Mucosa of rectum (tissue), 2 donors: ENCODE measurements at regions not wholly inside any gene's neighbourhood (a gene's known extent, or its start where the extent isn't known, plus 50 kb on each side); places are given as distances from the start of the nearest gene placed in this dataset.
A peak's percentile ranks its signal among the peaks of the same experiment; 100 is the strongest.

Source experiments
- H3K27ac ChIP-seq, 2 donors: one replicate each; pipeline ENCODE4 v1.7.0; 2013; ENCODE audit warnings: inconsistent platforms in 2 of 2, low read depth in 2 of 2, low read length in 2 of 2
- H3K27me3 ChIP-seq, 2 donors: one replicate each; pipeline ENCODE4 v1.7.0; 2013; ENCODE audit warnings: low read length in 2 of 2; ENCODE audit not compliant: control insufficient read depth in 2 of 2, insufficient read depth in 2 of 2
- H3K36me3 ChIP-seq, 2 donors: one replicate each; pipeline ENCODE4 v1.7.0; 2013; ENCODE audit warnings: low read length in 2 of 2; ENCODE audit not compliant: control insufficient read depth in 2 of 2, insufficient read depth in 2 of 2
- H3K4me1 ChIP-seq, 2 donors: one replicate each; pipeline ENCODE4 v1.7.0; 2013; ENCODE audit warnings: low read length in 2 of 2, mild to moderate bottlenecking in 1 of 2; ENCODE audit not compliant: control insufficient read depth in 2 of 2, insufficient read depth in 2 of 2
- H3K4me3 ChIP-seq, 2 donors: one replicate each; pipeline ENCODE4 v1.7.0; 2013; ENCODE audit warnings: low read length in 2 of 2
- H3K9ac ChIP-seq, 2 donors: one replicate each; pipeline ENCODE4 v1.7.0; 2013; ENCODE audit warnings: low read length in 2 of 2, low read depth in 1 of 2, mild to moderate bottlenecking in 1 of 2
- H3K9me3 ChIP-seq, 2 donors: one replicate each; pipeline ENCODE4 v1.7.0; 2013; ENCODE audit warnings: low read length in 2 of 2; ENCODE audit not compliant: control insufficient read depth in 2 of 2
- donor health status: healthy.
- donor health status: Normal muscosa, but diverticular disease.

DNA sequence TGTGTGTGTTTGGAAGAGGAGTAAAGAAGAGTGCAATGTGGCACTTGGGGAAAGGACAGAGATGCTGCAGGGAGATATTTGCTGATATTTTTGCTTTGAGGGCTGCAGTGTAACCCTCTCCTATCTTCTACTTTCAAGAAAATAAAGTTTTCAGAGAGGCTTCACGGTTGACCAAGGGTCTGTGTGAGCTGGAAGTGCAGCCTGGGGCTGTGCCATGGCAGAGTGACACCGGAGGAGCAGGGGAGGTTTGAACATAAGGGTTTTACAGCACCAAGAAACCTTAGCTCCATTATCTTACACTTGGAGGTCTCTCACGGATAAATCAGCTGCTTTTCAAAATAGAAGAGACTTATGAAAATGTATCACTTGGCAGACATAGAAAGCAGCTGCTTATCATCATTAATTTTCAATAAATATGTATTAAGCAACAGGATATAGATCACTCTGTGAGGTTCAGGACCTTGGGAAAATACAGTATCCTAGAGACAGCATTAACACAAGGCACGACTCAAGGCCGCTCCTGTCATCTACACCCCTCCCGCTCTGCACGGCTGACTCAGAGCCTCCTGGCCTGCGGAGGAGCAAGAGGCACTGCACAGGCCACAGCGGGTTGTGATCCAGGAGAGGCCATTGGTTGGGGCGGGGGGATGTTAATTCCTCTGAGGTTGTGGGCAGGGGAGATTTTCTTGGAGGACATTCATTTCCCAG lies 127.8 kb downstream of the COPS8 start:
- Histone ChIP-seq H3K27me3 (no peaks in the 10 kb centered on the region), H3K9me3 (no peaks in the 10 kb centered on the region), H3K36me3 (no peaks in the 10 kb centered on the region), H3K27ac (no peak overlapping the region), H3K4me1 (no peaks in the 10 kb centered on the region), H3K4me3 (no peak overlapping the region), H3K9ac (no peak overlapping the region)

DNA sequence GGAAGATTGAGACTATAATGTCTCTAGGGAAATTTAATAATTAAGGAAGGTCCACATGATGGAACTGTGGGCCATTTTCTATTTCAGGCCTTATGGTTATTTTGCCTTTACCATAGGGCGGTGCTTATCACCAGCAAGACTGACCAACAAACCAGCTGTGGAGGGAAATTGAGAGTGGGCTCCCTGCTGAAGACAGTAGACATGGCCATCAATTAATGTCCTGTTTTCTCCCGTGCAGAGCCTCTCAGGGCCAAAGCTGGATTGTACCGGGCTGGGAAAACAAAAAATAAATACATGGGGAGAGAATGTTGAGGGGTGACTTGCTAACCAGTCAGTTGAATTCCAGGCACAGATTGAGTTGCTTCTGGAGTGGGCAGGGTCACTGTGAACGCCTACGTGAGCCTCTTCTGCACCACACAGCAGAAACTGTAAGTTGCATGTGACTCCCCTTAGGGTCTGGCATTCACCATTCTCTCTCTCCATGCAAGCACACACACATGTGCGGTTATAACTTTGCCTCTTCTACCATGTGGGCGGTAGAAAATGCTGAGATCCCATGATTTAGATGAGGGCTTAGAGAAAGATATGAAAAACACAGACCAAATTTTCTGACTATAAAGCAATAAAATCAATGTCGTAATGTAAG lies 128.5 kb downstream of the COPS8 start:
- Histone ChIP-seq H3K27ac (no peak overlapping the region), H3K9me3 (no peaks in the 10 kb centered on the region), H3K9ac (no peak overlapping the region), H3K27me3 (no peaks in the 10 kb centered on the region), H3K4me1 (no peaks in the 10 kb centered on the region), H3K4me3 (no peak overlapping the region), H3K36me3 (no peaks in the 10 kb centered on the region)

DNA sequence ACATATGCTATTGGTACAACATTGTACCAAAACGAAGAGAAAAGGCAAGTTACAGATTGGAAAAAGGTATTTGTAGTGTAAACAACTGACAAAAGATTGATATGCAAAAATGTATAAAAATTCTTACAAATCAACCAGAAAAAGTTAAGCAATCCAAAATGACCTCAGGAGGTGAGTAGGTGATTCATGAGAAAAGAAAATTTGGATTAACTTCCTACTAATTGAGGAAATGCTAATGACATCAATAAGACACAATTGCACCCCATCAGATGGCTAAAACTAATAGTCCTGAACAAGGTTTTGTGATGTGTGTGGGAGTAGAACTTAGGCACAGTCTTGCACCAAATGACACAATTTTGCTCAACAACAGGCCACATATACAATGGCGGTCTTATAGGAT lies 129.3 kb downstream of the COPS8 start:
- Histone ChIP-seq H3K4me1 (no peaks in the 10 kb centered on the region), H3K36me3 (no peaks in the 10 kb centered on the region), H3K9ac (no peak overlapping the region), H3K4me3 (no peak overlapping the region), H3K27me3 (no peaks in the 10 kb centered on the region), H3K9me3 (no peaks in the 10 kb centered on the region), H3K27ac (no peak overlapping the region)

DNA sequence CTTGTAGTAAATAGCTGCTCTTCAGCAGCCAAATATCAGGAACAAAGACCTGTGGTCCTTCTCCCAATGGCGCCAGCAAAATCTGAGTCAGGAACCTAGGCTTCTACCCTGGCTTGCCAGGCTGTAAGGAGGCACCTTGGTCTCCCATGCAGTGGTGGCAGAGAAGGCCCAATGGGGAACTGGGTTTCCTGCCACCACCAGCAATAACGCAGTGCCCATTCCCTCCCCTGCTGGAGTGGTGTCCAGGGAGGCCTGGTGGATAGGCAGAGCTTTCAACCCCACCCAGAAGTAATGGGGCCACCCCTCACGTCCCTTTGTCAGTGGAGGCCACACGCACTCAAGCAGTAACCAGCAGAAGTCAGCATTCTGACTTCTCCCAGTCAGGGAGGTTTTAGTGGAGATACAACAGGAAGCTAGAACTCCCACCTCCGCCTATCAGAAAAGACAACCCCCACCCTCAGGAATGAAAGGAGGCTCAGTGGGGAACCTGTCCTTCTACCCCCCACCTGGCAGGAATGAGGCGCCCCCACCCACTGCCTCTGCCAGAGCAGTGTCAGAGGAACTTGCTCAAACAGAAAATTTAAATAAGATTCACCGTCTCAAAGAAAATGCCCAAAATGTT lies 132.4 kb downstream of the COPS8 start:
- Histone ChIP-seq H3K27ac (no peak overlapping the region), H3K4me1 (no peaks in the 10 kb centered on the region), H3K9ac (no peak overlapping the region), H3K4me3 (no peak overlapping the region), H3K36me3 (no peaks in the 10 kb centered on the region), H3K9me3 (no peaks in the 10 kb centered on the region), H3K27me3 (no peaks in the 10 kb centered on the region)

DNA sequence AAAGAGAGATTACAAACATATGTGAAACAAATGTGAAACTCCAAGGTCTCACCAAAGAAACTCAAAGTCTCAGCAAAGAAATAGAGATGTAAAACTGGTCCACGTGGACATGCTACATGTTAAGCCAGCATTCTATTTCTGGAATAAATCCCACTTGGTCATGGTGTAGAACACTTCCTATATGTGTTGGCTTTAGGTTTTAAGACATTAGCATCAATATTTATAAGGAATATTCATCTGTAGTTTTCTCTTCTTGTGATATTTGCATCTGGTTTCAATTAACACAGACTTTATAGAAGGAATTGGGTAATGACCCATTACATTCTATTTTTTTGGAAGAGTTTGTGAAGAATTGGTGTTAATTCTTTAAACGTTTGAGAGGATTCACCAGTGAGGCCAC lies 133.1 kb downstream of the COPS8 start:
- H3K4me3 ChIP-seq = no peak overlapping the region
- H3K9me3 ChIP-seq = no peaks in the 10 kb centered on the region
- no peaks in the 10 kb centered on the region for H3K36me3 ChIP-seq
- no peak overlapping the region for H3K27ac ChIP-seq
- no peak overlapping the region for H3K9ac ChIP-seq
- H3K4me1 ChIP-seq = no peaks in the 10 kb centered on the region
- no peaks in the 10 kb centered on the region for H3K27me3 ChIP-seq

DNA sequence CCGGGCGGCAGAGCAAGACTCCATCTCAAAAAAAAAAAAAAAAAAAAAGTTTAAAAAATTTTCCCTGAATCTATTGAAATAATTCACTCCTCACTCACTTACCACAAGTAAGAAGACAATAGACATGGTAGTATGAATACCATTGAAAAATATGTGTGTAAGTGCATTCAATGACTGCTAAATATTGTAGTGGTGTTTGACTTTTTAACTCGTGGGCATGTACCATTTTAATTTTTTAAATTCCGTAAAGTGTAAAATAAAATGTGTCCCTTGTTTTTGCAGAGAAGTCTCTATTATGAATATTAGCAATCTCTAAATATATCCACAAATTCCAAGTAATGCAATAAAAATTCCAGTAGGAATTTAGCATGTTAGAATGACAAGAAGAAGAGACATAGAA lies 134.1 kb downstream of the COPS8 start:
- Histone ChIP-seq H3K4me1 (no peaks in the 10 kb centered on the region), H3K36me3 (no peaks in the 10 kb centered on the region), H3K4me3 (no peak overlapping the region), H3K9me3 (no peaks in the 10 kb centered on the region), H3K9ac (no peak overlapping the region), H3K27me3 (no peaks in the 10 kb centered on the region), H3K27ac (no peak overlapping the region)

DNA sequence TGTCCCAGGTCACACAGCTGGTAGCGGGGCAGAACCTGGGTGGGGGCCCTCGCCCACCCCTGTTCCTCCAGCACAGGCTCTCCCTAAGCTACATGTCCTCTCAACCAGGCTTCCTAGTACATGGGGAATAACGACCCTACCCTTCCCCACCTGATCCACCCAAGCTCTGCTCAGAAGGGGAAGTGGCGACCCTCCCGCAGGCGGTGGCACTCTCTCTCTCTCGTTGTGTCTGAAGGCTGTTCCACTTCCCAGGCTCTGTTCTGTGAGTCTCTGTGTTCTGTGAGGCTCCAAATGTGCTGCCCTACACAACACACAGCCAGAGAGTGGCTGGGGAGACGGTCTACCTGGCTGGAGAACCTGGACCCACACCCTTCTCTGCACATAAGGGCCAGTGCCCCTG lies 135.8 kb downstream of the COPS8 start:
- Histone ChIP-seq H3K36me3 (no peaks in the 10 kb centered on the region), H3K4me1 (no peaks in the 10 kb centered on the region), H3K27me3 (no peaks in the 10 kb centered on the region), H3K4me3 (no peak overlapping the region), H3K9ac (no peak overlapping the region), H3K9me3 (no peaks in the 10 kb centered on the region), H3K27ac (peak overlapping the region in 1 of 2 donors; percentile 11)

DNA sequence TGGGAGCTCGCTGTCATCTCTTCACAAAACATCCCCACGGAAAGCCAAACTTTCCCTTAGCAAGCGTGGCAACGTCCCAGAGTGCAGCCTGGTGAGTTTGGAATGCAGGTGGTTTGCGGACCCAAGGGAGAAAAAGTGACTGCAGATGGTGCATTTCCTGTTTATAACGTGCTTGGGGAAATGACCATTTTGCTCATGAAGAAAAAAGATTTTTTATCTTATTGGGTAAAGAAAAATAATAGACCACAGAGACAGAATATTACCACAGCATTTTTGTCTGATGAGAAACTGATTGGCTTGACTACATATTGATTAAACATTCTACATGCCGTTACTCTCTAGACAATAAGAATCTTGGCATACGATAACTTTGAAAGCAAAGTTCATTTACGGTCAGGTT lies 136.5 kb downstream of the COPS8 start:
- Histone ChIP-seq H3K4me1 (no peaks in the 10 kb centered on the region), H3K27ac (no peak overlapping the region), H3K27me3 (no peaks in the 10 kb centered on the region), H3K9me3 (no peaks in the 10 kb centered on the region), H3K4me3 (no peak overlapping the region), H3K36me3 (no peaks in the 10 kb centered on the region), H3K9ac (no peak overlapping the region)

DNA sequence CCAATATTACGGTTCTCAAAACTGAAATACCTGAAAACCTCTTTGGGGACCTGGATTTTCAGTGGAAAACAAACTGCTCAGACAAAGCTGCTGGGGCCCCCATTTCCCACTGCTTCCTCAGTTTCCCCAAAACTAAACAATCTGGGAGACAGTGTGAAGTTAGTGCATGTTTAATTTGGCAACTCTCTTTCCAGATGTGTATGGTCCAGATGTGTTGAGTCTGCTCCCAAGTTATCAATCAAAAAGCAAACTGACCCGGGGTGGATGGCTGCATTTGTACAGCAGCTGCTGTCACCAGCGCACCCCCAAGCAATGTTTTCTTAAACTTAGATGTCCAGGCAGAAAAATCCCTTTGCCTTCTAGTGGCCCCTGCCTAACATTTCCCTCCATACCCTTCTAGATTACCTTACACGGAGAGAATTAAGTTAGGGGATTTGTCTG lies 136.9 kb downstream of the COPS8 start:
- Histone ChIP-seq H3K27ac (no peak overlapping the region), H3K9me3 (no peaks in the 10 kb centered on the region), H3K36me3 (no peaks in the 10 kb centered on the region), H3K9ac (no peak overlapping the region), H3K4me1 (no peaks in the 10 kb centered on the region), H3K4me3 (no peak overlapping the region), H3K27me3 (no peaks in the 10 kb centered on the region)

DNA sequence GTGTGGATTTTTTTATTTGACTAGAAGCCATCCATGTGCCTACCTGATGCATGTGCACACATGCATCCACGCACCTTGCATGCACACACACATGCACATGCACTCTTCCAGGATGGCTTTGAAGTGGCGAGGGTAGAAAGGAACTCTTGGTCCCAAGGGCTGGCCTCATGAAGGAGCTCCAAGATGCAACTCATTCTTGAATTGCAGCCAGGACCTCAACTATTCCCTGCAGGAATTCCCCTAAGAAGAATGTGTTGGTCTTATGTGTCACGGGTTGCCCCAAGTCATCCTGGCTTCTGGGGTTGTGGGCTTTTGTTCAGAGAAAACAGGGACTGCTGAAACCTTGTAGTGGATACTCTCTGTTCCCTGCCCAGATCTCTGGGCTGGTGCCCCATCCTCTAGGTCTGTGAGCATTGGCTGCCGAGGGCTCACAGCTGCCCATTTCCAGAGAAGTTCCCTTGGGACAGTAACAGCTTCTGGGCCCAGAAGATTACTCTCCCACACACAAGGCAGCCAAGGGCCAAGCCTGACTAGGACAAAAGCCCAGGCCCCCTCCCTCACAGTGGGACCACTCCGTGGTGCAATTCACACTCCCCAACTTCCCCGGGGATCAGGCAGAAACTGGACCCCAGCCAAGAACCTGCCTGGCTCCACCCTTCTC lies 137.6 kb downstream of the COPS8 start:
- no peak overlapping the region for H3K27ac ChIP-seq
- peak overlapping the region in 1 of 2 donors; percentile 7 for H3K4me3 ChIP-seq
- no peaks in the 10 kb centered on the region for H3K36me3 ChIP-seq
- H3K9me3 ChIP-seq = no peaks in the 10 kb centered on the region
- no peak overlapping the region for H3K9ac ChIP-seq
- no peaks in the 10 kb centered on the region for H3K4me1 ChIP-seq
- no peaks in the 10 kb centered on the region for H3K27me3 ChIP-seq
